Liver (tissue), 7 donors: ENCODE measurements at regions not wholly inside any gene's neighbourhood (a gene's known extent, or its start where the extent isn't known, plus 50 kb on each side); places are given as distances from the start of the nearest gene placed in this dataset.

Experiments
- DNase-seq: peaks from one replicate; pipeline ENCODE4 v3.0.0-alpha.2; 2017; ENCODE audit warnings: low spot score
- H3K27ac ChIP-seq, 2 donors: one replicate each; pipeline ENCODE4 v1.7.0; 2013; ENCODE audit warnings: inconsistent platforms in 2 of 2, low read length in 2 of 2, control low read depth in 1 of 2, low read depth in 1 of 2, mild to moderate bottlenecking in 1 of 2
- H3K27me3 ChIP-seq, 4 donors: one replicate each; pipeline versions ENCODE4 v1.6.1 to v1.7.0; 2013; ENCODE audit warnings: low read length in 3 of 4, inconsistent platforms in 1 of 4, mild to moderate bottlenecking in 1 of 4, moderate library complexity in 1 of 4; ENCODE audit not compliant: control insufficient read depth in 4 of 4, insufficient read depth in 4 of 4
- H3K36me3 ChIP-seq, 4 donors: one replicate each; pipeline versions ENCODE4 v1.6.1 to v1.7.0; 2013; ENCODE audit warnings: low read length in 3 of 4, mild to moderate bottlenecking in 3 of 4, low read depth in 1 of 4, moderate library complexity in 1 of 4; ENCODE audit not compliant: control insufficient read depth in 4 of 4, insufficient read depth in 3 of 4
- H3K4me1 ChIP-seq, 4 donors: one replicate each; pipeline versions ENCODE4 v1.6.1 to v1.7.0; 2013; ENCODE audit warnings: low read length in 3 of 4, mild to moderate bottlenecking in 3 of 4, moderate library complexity in 1 of 4; ENCODE audit not compliant: control insufficient read depth in 4 of 4, insufficient read depth in 4 of 4
- H3K4me3 ChIP-seq, 3 donors: one replicate each; pipeline versions ENCODE4 v1.6.1 to v1.7.0; 2013; ENCODE audit warnings: low read length in 3 of 3, control low read depth in 1 of 3, low read depth in 1 of 3, mild to moderate bottlenecking in 1 of 3
- H3K9ac ChIP-seq, 2 donors: one replicate each; pipeline ENCODE4 v1.7.0; 2013; ENCODE audit warnings: low read length in 2 of 2, mild to moderate bottlenecking in 2 of 2, moderate library complexity in 2 of 2, control low read depth in 1 of 2, low read depth in 1 of 2
- H3K9me3 ChIP-seq, 4 donors: one replicate each; pipeline versions ENCODE4 v1.6.1 to v1.7.0; 2013; ENCODE audit warnings: low read length in 3 of 4; ENCODE audit not compliant: control insufficient read depth in 4 of 4
- EGR1 ChIP-seq, 2 donors: IDR thresholded peaks; 2 replicates each; pipeline ENCODE4 v1.6.1; 2016 to 2018; ENCODE audit warnings: antibody characterized with exemption in 2 of 2, low read depth in 2 of 2
- FOXA1 ChIP-seq: IDR thresholded peaks from 2 replicates; pipeline ENCODE4 v1.6.1; 2016; ENCODE audit warnings: antibody characterized with exemption
- FOXA2 ChIP-seq: IDR thresholded peaks from 2 replicates; pipeline ENCODE4 v1.6.1; 2016; ENCODE audit warnings: antibody characterized with exemption
- GABPA ChIP-seq, 2 donors: IDR thresholded peaks in 1 of 2; conservative IDR thresholded peaks in 1 of 2; 2 replicates each; pipeline ENCODE4 v1.6.1; 2016; ENCODE audit warnings: antibody characterized with exemption in 2 of 2, mild to moderate bottlenecking in 1 of 2, moderate library complexity in 1 of 2
- HNF4A ChIP-seq, 2 donors: conservative IDR thresholded peaks; 2 replicates each; pipeline ENCODE4 v1.6.1; 2016; ENCODE audit warnings: antibody characterized with exemption in 2 of 2, mild to moderate bottlenecking in 2 of 2
- HNF4G ChIP-seq: IDR thresholded peaks from 2 replicates; pipeline ENCODE4 v1.6.1; 2016; ENCODE audit warnings: antibody characterized with exemption
- JUND ChIP-seq, 2 donors: IDR thresholded peaks; 2 replicates each; pipeline ENCODE4 v1.6.1; 2016; ENCODE audit warnings: antibody characterized with exemption in 2 of 2
- RAD21 ChIP-seq, 2 donors: IDR thresholded peaks; 2 replicates each; pipeline ENCODE4 v1.6.1; 2016; ENCODE audit warnings: antibody characterized with exemption in 2 of 2, mild to moderate bottlenecking in 2 of 2
- RXRA ChIP-seq, 2 donors: IDR thresholded peaks; 2 replicates each; pipeline ENCODE4 v1.6.1; 2017 to 2018; ENCODE audit warnings: antibody characterized with exemption in 2 of 2, mild to moderate bottlenecking in 1 of 2
- SP1 ChIP-seq: IDR thresholded peaks from 2 replicates; pipeline ENCODE4 v1.6.1; 2018; ENCODE audit warnings: antibody characterized with exemption, mild to moderate bottlenecking
- TAF1 ChIP-seq: conservative IDR thresholded peaks from 2 replicates; pipeline ENCODE4 v1.6.1; 2016; ENCODE audit warnings: antibody characterized with exemption, mild to moderate bottlenecking
- WGBS: extraction: QIAGEN DNeasy Blood & Tissue Kit; methylation state at CpG from one replicate; pipeline ENCODE4 v1.1.7; 2013; 5-methylcytosine and 5-hydroxymethylcytosine counted together
- TF ChIP-seq, protein P1 (sequence below): IDR thresholded peaks from 2 replicates; pipeline ENCODE4 v1.6.1; 2016; ENCODE audit warnings: antibody characterized with exemption
- TF ChIP-seq, protein P2 (sequence below): IDR thresholded peaks from 2 replicates; pipeline ENCODE4 v1.6.1; 2016; ENCODE audit warnings: antibody characterized with exemption
- TF ChIP-seq, protein P3 (sequence below): IDR thresholded peaks from 2 replicates; pipeline ENCODE4 v1.6.1; 2016; ENCODE audit warnings: antibody characterized with exemption, mild to moderate bottlenecking
- TF ChIP-seq, protein P4 (sequence below): IDR thresholded peaks from 2 replicates; pipeline ENCODE4 v1.6.1; 2016; ENCODE audit warnings: antibody characterized with exemption
- donor health status: healthy.
- donor health status: healthy.
- donor health status: healthy.
- donor health status: healthy.

DNA sequence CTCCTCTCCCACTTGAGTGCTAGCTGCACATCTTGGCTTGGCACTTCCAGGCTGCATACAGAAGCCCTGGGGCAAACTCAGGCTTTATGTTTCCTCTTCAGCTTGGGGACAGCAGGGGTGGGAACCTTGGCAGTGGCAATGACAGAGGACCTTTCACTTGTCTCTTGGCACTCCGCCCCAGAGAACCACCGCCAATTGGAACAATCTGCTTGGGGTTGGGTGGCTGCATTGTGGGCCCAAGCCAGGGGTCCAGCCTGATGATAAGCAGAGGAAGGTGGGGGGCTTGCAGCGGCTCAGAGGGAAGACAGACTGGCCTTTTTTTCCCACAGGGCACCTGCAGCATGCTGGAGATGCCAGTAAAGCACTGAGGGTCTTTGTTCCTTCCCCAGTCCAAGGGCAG lies 179.0 kb upstream of the NMUR2 start (continued):
- TF ChIP-seq RAD21 (IDR thresholded peaks at IDR 0.05), result no peak
- TF ChIP-seq EGR1 (IDR thresholded peaks at IDR 0.05; ENCODE audit: low read depth in 2 of 2), result no peak
- no peak for TF ChIP-seq TAF1
- TF ChIP-seq SP1, result no peak
- no peak for TF ChIP-seq RXRA (IDR thresholded peaks at IDR 0.05)

DNA sequence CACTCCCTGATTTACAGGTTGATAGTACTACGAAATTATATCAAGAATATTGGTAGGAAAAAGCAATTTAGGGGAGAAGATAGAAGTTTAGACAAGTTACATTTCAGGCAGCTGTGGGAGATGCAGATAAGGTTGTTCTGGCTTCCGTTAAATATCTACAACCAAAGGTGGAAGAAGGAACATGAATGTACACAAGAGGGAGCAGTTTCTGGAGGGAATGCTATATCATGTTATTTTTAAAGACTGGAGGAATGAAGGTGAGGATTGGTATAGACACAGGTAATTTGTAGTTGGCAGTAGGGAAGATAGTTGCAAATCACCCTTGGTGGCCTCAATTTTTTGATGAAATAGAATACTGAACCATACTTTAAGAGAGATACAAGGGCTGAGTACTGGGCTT lies 187.3 kb upstream of the NMUR2 start:
- Histone ChIP-seq H3K9ac (no peak overlapping the region), H3K4me3 (no peak overlapping the region), H3K4me1 (no peaks in the 10 kb centered on the region), H3K27ac (no peak overlapping the region), H3K36me3 (no peaks in the 10 kb centered on the region), H3K27me3 (no peaks in the 10 kb centered on the region), H3K9me3 (no peaks in the 10 kb centered on the region)
- WGBS, result 50% methylated on average over 2 of the region's 2 CpGs
- TF ChIP-seq HNF4G, result no peak
- TF ChIP-seq, protein P1, sequence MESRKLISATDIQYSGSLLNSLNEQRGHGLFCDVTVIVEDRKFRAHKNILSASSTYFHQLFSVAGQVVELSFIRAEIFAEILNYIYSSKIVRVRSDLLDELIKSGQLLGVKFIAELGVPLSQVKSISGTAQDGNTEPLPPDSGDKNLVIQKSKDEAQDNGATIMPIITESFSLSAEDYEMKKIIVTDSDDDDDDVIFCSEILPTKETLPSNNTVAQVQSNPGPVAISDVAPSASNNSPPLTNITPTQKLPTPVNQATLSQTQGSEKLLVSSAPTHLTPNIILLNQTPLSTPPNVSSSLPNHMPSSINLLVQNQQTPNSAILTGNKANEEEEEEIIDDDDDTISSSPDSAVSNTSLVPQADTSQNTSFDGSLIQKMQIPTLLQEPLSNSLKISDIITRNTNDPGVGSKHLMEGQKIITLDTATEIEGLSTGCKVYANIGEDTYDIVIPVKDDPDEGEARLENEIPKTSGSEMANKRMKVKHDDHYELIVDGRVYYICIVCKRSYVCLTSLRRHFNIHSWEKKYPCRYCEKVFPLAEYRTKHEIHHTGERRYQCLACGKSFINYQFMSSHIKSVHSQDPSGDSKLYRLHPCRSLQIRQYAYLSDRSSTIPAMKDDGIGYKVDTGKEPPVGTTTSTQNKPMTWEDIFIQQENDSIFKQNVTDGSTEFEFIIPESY, result no peak
- TF ChIP-seq, protein P2, sequence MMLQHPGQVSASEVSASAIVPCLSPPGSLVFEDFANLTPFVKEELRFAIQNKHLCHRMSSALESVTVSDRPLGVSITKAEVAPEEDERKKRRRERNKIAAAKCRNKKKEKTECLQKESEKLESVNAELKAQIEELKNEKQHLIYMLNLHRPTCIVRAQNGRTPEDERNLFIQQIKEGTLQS, result no peak
- TF ChIP-seq GABPA (IDR thresholded peaks at IDR 0.05 in 1 of 2, conservative IDR thresholded peaks at IDR 0.05 in 1 of 2), result no peak
- no peak for TF ChIP-seq FOXA2
- TF ChIP-seq HNF4A (conservative IDR thresholded peaks at IDR 0.05), result no peak
- TF ChIP-seq JUND (IDR thresholded peaks at IDR 0.05), result no peak
- TF ChIP-seq, protein P3, sequence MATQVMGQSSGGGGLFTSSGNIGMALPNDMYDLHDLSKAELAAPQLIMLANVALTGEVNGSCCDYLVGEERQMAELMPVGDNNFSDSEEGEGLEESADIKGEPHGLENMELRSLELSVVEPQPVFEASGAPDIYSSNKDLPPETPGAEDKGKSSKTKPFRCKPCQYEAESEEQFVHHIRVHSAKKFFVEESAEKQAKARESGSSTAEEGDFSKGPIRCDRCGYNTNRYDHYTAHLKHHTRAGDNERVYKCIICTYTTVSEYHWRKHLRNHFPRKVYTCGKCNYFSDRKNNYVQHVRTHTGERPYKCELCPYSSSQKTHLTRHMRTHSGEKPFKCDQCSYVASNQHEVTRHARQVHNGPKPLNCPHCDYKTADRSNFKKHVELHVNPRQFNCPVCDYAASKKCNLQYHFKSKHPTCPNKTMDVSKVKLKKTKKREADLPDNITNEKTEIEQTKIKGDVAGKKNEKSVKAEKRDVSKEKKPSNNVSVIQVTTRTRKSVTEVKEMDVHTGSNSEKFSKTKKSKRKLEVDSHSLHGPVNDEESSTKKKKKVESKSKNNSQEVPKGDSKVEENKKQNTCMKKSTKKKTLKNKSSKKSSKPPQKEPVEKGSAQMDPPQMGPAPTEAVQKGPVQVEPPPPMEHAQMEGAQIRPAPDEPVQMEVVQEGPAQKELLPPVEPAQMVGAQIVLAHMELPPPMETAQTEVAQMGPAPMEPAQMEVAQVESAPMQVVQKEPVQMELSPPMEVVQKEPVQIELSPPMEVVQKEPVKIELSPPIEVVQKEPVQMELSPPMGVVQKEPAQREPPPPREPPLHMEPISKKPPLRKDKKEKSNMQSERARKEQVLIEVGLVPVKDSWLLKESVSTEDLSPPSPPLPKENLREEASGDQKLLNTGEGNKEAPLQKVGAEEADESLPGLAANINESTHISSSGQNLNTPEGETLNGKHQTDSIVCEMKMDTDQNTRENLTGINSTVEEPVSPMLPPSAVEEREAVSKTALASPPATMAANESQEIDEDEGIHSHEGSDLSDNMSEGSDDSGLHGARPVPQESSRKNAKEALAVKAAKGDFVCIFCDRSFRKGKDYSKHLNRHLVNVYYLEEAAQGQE, result no peak
- TF ChIP-seq FOXA1, result no peak
- TF ChIP-seq, protein P4, sequence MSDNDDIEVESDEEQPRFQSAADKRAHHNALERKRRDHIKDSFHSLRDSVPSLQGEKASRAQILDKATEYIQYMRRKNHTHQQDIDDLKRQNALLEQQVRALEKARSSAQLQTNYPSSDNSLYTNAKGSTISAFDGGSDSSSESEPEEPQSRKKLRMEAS, result no peak
- TF ChIP-seq RAD21 (IDR thresholded peaks at IDR 0.05), result no peak
- no peak for TF ChIP-seq RXRA (IDR thresholded peaks at IDR 0.05)
- DNase-seq, result no peak

DNA sequence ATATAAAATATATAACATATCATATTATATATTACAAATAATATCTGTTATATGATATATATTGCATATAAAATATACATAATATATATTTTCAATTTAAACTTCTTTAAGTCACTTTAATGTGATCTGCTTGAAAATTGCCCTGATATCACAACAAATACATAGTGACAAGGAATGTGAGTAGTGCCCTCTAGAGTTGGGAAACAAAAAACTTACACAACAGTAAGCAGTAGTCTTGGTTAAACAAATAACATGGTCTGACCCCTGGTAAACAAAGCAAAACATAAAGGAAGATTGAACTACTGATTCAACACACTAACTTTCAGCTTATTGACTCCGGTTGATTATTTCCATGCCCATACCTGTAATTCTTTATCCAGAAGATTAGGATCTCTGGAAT lies 188.3 kb upstream of the NMUR2 start:
- no peak for TF ChIP-seq HNF4A (conservative IDR thresholded peaks at IDR 0.05)
- TF ChIP-seq SP1, result no peak
- H3K4me3 ChIP-seq, result no peak overlapping the region
- H3K27ac ChIP-seq, result no peak overlapping the region
- 87% methylated on average over 1 of the region's 1 CpG for WGBS
- H3K27me3 ChIP-seq, result no peaks in the 10 kb centered on the region
- no peak for DNase-seq
- no peaks in the 10 kb centered on the region for H3K9me3 ChIP-seq
- H3K4me1 ChIP-seq, result no peaks in the 10 kb centered on the region
- H3K36me3 ChIP-seq, result no peaks in the 10 kb centered on the region
- H3K9ac ChIP-seq, result no peak overlapping the region
